Kidney epithelial cell (primary cell): ENCODE measurements at regions not wholly inside any gene's neighbourhood (a gene's known extent, or its start where the extent isn't known, plus 50 kb on each side); places are given as distances from the start of the nearest gene placed in this dataset.

Experiments
- DNase-seq: peaks from one replicate; pipeline ENCODE4 v3.0.0-alpha.2; 2010; ENCODE audit warnings: low read depth
- H3K27me3 ChIP-seq: 2 replicates; pipeline ENCODE4 v1.6.0; 2011; ENCODE audit warnings: low read length; ENCODE audit not compliant: control insufficient read depth, insufficient read depth
- H3K36me3 ChIP-seq: 2 replicates; pipeline ENCODE4 v1.5.1; 2011; ENCODE audit warnings: low read length; ENCODE audit not compliant: control insufficient read depth, insufficient read depth
- H3K4me3 ChIP-seq: 2 replicates; pipeline ENCODE4 v1.5.1; 2011; ENCODE audit warnings: low read depth, mild to moderate bottlenecking, control low read depth, low read length
- CTCF ChIP-seq: IDR thresholded peaks from 2 replicates; pipeline ENCODE4 v1.5.1; 2011; ENCODE audit warnings: mild to moderate bottlenecking, moderate library complexity, low read length, control low read depth, inconsistent platforms; ENCODE audit not compliant: insufficient read depth, poor library complexity, severe bottlenecking

GRCh38 chr10:120387326-120387725 lies 69.7 kb upstream of the PLPP4 start:
- Histone ChIP-seq H3K4me3 (no peak overlapping the region), H3K27me3 (no peaks in the 10 kb centered on the region), H3K36me3 (no peaks in the 10 kb centered on the region)
- no peak for TF ChIP-seq CTCF
- DNase-seq = peak; percentile 54

- H3K27me3 ChIP-seq = no peaks in the 10 kb centered on the region
- no peak for DNase-seq
- no peak overlapping the region for H3K4me3 ChIP-seq
- no peaks in the 10 kb centered on the region for H3K36me3 ChIP-seq
- TF ChIP-seq CTCF = no peak
These were observed 64.8 kb upstream of the PLPP4 start for GRCh38 chr10:120392245-120392644.

- H3K27me3 ChIP-seq = no peaks in the 10 kb centered on the region
- DNase-seq = no peak
- TF ChIP-seq CTCF = no peak
- no peaks in the 10 kb centered on the region for H3K36me3 ChIP-seq
- H3K4me3 ChIP-seq = no peak overlapping the region
These were observed 64.4 kb upstream of the PLPP4 start for GRCh38 chr10:120392671-120393079.

GRCh38 chr10:120394446-120394845 lies 62.6 kb upstream of the PLPP4 start:
- no peak overlapping the region for H3K4me3 ChIP-seq
- DNase-seq = peak; percentile 82
- H3K27me3 ChIP-seq = no peaks in the 10 kb centered on the region
- no peak for TF ChIP-seq CTCF
- H3K36me3 ChIP-seq = no peaks in the 10 kb centered on the region

- no peak for DNase-seq
- TF ChIP-seq CTCF = no peak
- no peak overlapping the region for H3K4me3 ChIP-seq
- H3K27me3 ChIP-seq = no peaks in the 10 kb centered on the region
- H3K36me3 ChIP-seq = no peaks in the 10 kb centered on the region
These were observed 60.8 kb upstream of the PLPP4 start for GRCh38 chr10:120396228-120396627.

- Histone ChIP-seq H3K27me3 (no peaks in the 10 kb centered on the region), H3K36me3 (no peaks in the 10 kb centered on the region), H3K4me3 (no peak overlapping the region)
- DNase-seq = no peak
- TF ChIP-seq CTCF = no peak
These were observed 58.8 kb upstream of the PLPP4 start for GRCh38 chr10:120398180-120398579.
